K562 (cell line): ENCODE measurements at regions not wholly inside any gene's neighbourhood (a gene's known extent, or its start where the extent isn't known, plus 50 kb on each side); places are given as distances from the start of the nearest gene placed in this dataset.

Experiments
- ATAC-seq: fragments of 200-7000 bp; cut with Tn5 transposase; 3 replicates; pipeline ENCODE4 v1.9.1; 2020; ENCODE audit warnings: moderate library complexity
- BruUV-seq: library from RNA; stranded (reverse); fragments of 400-500 nt; replicated peaks from 2 replicates; lab custom pipeline; 2021; lab: Mats Ljungman, UMichigan
- CTCF ChIA-PET: fragments of 300-600 bp; formaldehyde crosslinking; extraction: SDS; loops from one replicate; lab custom pipeline; 2021; ENCODE audit warnings: low intra/inter-chr PET ratio; lab: Yijun Ruan, JAX
- POLR2A ChIA-PET: fragments of 300-600, 350-650 bp; sonication (Branson Sonifier 250); formaldehyde crosslinking; extraction: SDS; loops from one replicate; lab custom pipeline; 2021; ENCODE audit warnings: antibody characterized with exemption, inconsistent platforms; lab: Yijun Ruan, JAX
- DNase-seq, 4 experiments: peaks; one replicate each; pipeline versions ENCODE4 v3.0.0 to v3.0.0-alpha.2; 2011 to 2018; ENCODE audit warnings: low spot score in 3 of 4, mixed read lengths in 3 of 4; ENCODE audit errors: extremely low read depth in 1 of 4
- FAIRE-seq: peaks from 2 replicates; lab custom pipeline; 2011; peaks lifted over from hg19 to GRCh38; lab: Jason Lieb, UNC
- H2AFZ ChIP-seq: 2 replicates; pipeline ENCODE4 v1.6.0; 2011; ENCODE audit warnings: low read depth, low read length, control low read depth, inconsistent platforms
- H3K27ac ChIP-seq: fragments of 200-600 bp; 3 replicates; pipeline ENCODE4 v1.8.0; 2011; ENCODE audit warnings: low read depth, mild to moderate bottlenecking, control low read depth, inconsistent platforms, low read length, moderate library complexity, mixed read lengths; ENCODE audit errors: extremely low read depth
- H3K27me3 ChIP-seq, 2 experiments: fragments of 300-600 bp in 1 of 2; 2 replicates in 1 of 2; 3 replicates in 1 of 2; pipeline versions ENCODE4 v1.6.0 to v1.8.0; 2011; ENCODE audit warnings: inconsistent platforms in 2 of 2, low read length in 2 of 2, mild to moderate bottlenecking in 1 of 2, mixed read lengths in 1 of 2, moderate library complexity in 1 of 2; ENCODE audit not compliant: control insufficient read depth in 2 of 2, insufficient read depth in 2 of 2
- H3K36me3 ChIP-seq: fragments of 300-600 bp; 3 replicates; pipeline ENCODE4 v1.8.0; 2011; ENCODE audit warnings: mild to moderate bottlenecking, low read length, inconsistent platforms; ENCODE audit not compliant: control insufficient read depth, insufficient read depth
- H3K4me1 ChIP-seq, 2 experiments: fragments of 200-600 bp in 1 of 2; replicated peaks in 1 of 2; 2 replicates in 1 of 2; 3 replicates in 1 of 2; pipeline versions ENCODE4 v1.5.1 to v1.8.0; 2011; ENCODE audit warnings: inconsistent platforms in 2 of 2, low read length in 2 of 2, mild to moderate bottlenecking in 1 of 2, mixed read lengths in 1 of 2, moderate library complexity in 1 of 2; ENCODE audit not compliant: control insufficient read depth in 2 of 2, insufficient read depth in 2 of 2
- H3K4me2 ChIP-seq: 2 replicates; pipeline ENCODE4 v1.6.1; 2011; ENCODE audit warnings: low read length, control low read depth, inconsistent platforms, mixed read lengths; ENCODE audit not compliant: insufficient read depth
- H3K4me3 ChIP-seq: fragments of 200-600 bp; sonication (generic), shearing (Covaris generic); 2 replicates; pipeline ENCODE4 v1.5.1; 2016; ENCODE audit warnings: control low read depth, inconsistent platforms
- H3K79me2 ChIP-seq: fragments of 200-600 bp; 3 replicates; pipeline ENCODE4 v1.8.0; 2011; ENCODE audit warnings: low read length, inconsistent platforms; ENCODE audit not compliant: control insufficient read depth, insufficient read depth
- H3K9ac ChIP-seq, 2 experiments: 2 replicates each; pipeline versions ENCODE4 v1.6.0 to v1.6.1; 2011; ENCODE audit warnings: low read depth in 2 of 2, low read length in 2 of 2, control low read depth in 1 of 2, inconsistent platforms in 1 of 2, mild to moderate bottlenecking in 1 of 2, mixed read lengths in 1 of 2; ENCODE audit not compliant: insufficient read depth in 1 of 2
- H3K9me1 ChIP-seq: one replicate; pipeline ENCODE4 v1.6.0; 2011; ENCODE audit warnings: inconsistent platforms, mild to moderate bottlenecking, low read length, moderate library complexity; ENCODE audit not compliant: control insufficient read depth, insufficient read depth
- H3K9me3 ChIP-seq: replicated peaks from 2 replicates; pipeline ENCODE4 v1.5.1; 2011; ENCODE audit warnings: low read depth, low read length, inconsistent platforms; ENCODE audit not compliant: control insufficient read depth, insufficient read depth
- H4K20me1 ChIP-seq: replicated peaks from 2 replicates; pipeline ENCODE4 v1.6.1; 2011; ENCODE audit warnings: low read length, inconsistent platforms, mixed read lengths; ENCODE audit not compliant: control insufficient read depth, insufficient read depth
- POLR3A ChIP-seq: IDR thresholded peaks from 2 replicates; pipeline ENCODE4 v1.6.1; 2011; ENCODE audit warnings: borderline replicate concordance, mild to moderate bottlenecking, moderate library complexity; ENCODE audit not compliant: insufficient read length, insufficient read depth; ENCODE audit errors: extremely low read depth
- SRSF7 ChIP-seq: fragments of 200-400 bp; formaldehyde crosslinking; optimal IDR thresholded peaks from 2 replicates; pipeline ENCODE3; 2017; ENCODE audit warnings: mild to moderate bottlenecking, low read depth, low read length
- ZFX ChIP-seq: sonication (generic); formaldehyde crosslinking; IDR thresholded peaks from 2 replicates; pipeline ENCODE4 v1.8.0; 2022; ENCODE audit warnings: mild to moderate bottlenecking, missing genetic modification reagents, moderate library complexity
- ZNF134 ChIP-seq: fragments of 250-450 bp; sonication (Bioruptor Pico); conservative IDR thresholded peaks from 2 replicates; pipeline ENCODE4 v1.4.0; 2020
- ZNF184 ChIP-seq: sonication (generic); formaldehyde crosslinking; IDR thresholded peaks from 2 replicates; pipeline ENCODE4 v1.5.0; 2020; ENCODE audit warnings: missing genetic modification reagents
- WGBS: fragments of 100-300 bp; shearing (Covaris generic); methylation state at CpG from one replicate; pipeline ENCODE4 v1.1.6; 2016; ENCODE audit warnings: low coverage, mixed read lengths; ENCODE audit not compliant: insufficient coverage; ENCODE audit errors: missing lambda C conversion rate; 5-methylcytosine and 5-hydroxymethylcytosine counted together
- in situ Hi-C: fragments of 300-500 bp; cut with MboI; formaldehyde crosslinking; loops from 4 replicates; pipeline ENCODE4 v1.15.0; 2018; ENCODE audit warnings: inconsistent platforms, mixed read lengths
- intact Hi-C: fragments of 100-400 bp; cut with micrococcal nuclease; formaldehyde crosslinking; loops from 2 replicates; pipeline ENCODE4 v1.14.2; 2022
- TF ChIP-seq, protein P1 (sequence below): sonication (generic); formaldehyde crosslinking; IDR thresholded peaks from 2 replicates; pipeline ENCODE4 v1.8.1; 2023; ENCODE audit warnings: mild to moderate bottlenecking, missing genetic modification reagents, moderate library complexity

DNA sequence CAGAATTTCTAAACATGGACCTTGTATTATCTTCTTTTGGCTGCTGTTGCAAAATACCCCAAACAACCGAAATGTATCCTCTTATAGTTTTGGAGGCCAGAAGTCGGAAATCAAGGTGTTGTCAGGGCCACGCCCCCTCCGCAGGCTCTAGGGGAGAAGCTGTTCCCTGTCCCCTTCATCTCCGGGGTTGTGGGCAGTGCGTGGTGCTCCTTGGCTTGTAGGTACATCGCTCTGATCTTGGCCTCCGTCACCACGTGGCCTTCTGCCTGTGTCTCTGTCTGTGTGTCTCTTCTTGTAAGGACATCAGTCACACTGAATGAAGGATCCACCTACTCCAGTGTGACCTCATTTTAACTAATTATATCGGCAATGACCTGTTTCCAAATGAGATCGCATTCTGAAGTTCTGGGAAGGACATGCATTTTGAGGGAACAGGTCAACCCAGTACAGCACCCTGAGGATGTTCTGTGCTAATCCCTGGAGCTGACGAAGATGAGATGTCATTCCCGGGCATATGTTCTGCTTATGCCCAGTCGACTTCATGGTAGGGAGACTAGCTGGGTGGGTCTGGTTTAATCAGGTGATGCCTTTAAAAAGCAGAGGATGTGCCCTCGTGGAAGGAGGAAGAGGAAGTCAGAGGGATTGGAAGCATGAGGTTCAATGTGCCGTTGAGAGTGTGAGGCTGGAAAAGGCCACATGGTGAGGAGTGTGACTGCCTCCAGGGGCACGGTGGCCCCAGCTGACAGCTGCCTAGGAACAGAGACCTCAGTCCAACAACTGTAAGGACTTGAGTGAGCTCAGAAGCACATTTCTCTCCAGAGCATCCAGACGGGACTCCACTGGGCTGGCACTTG lies 531.1 kb downstream of the TBC1D22A start:
- Histone ChIP-seq H3K4me3 (no peak overlapping the region), H3K9ac (no peak overlapping the region), H3K27me3 (peaks cover 6 to 56% of the 10 kb centered on the region in 2 experiments), H3K27ac (no peak overlapping the region), H3K4me1 (no peaks in the 10 kb centered on the region), H3K36me3 (no peaks in the 10 kb centered on the region), H3K4me2 (no peak overlapping the region), H3K9me1 (no peaks in the 10 kb centered on the region), H3K9me3 (no peaks in the 10 kb centered on the region), H4K20me1 (no peaks in the 10 kb centered on the region; the same call in 1 of the 2 replicates), H3K79me2 (no peaks in the 10 kb centered on the region), H2AFZ (no peak overlapping the region)
- intact Hi-C loops (no loop called here), in situ Hi-C loops (no loop called here)
- no TSS peak for BruUV-seq
- ATAC-seq (no peak), FAIRE-seq (no peak), DNase-seq (no peak)
- WGBS = 0% methylated on average over 15 of the region's 18 CpGs
- ChIA-PET POLR2A (interaction anchor here (1.1 kb wide), 1 partner anchor 11 kb away, joined by 3 read pairs; no protein-coding TSS in a partner anchor), CTCF (no interaction called here)
- TF ChIP-seq ZNF184 (no peak), ZNF134 (CRISPR knock-in tag) (peak; percentile 75)

DNA sequence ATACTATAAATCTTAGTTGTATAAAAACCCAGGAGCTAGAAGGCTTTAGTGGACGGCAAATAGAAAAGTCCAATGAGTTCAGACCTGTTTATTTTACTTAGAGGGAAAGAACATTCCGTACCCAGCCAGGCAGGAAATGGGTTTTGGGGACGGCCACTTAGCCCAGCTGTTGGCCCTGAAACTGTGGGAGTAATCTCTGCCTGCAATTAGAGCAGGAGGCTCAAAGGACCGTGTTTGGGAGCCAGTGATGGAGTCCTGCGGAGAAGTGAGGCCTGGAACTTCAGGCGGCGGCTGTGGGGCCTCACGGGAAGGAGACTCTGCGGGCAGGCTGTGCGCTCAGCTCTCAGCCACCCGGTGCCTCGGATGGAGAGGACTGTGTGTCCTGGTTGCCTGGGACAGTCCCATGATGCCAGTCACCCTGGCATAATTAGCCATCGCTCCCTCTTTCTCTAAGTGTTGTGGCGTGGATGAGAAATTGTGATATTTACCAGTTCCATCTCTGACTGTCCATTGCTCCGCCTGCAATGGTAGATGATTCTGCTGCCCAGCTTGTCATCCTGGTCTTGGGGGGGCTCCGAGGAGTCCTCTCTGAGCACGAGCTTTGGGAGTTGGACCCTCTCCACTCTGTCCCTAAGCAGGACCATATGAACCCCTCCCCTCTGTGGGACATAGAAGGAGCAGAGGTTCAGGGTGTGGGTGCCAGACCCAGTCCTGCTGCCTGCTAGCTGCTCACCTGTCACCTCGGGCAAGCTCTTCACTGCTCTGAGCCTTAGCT lies 530.3 kb downstream of the TBC1D22A start:
- no peak for FAIRE-seq
- ChIA-PET POLR2A (interaction anchor here (0.6 kb wide), 2 partner anchors 279 to 443 kb away, joined by 3 to 4 read pairs; no protein-coding TSS in a partner anchor), CTCF (no interaction called here)
- no TSS peak for BruUV-seq
- WGBS = 1% methylated on average over 15 of the region's 18 CpGs
- Histone ChIP-seq H3K9me1 (no peaks in the 10 kb centered on the region), H3K36me3 (no peaks in the 10 kb centered on the region), H3K9me3 (no peaks in the 10 kb centered on the region), H3K4me1 (no peaks in the 10 kb centered on the region), H2AFZ (no peak overlapping the region), H3K27me3 (peaks cover 6 to 49% of the 10 kb centered on the region in 2 experiments), H3K4me2 (no peak overlapping the region), H4K20me1 (no peaks in the 10 kb centered on the region; the same call in 1 of the 2 replicates), H3K79me2 (no peaks in the 10 kb centered on the region), H3K4me3 (no peak overlapping the region), H3K27ac (no peak overlapping the region), H3K9ac (no peak overlapping the region)
- ATAC-seq = no peak
- intact Hi-C loops (no loop called here), in situ Hi-C loops (no loop called here)
- TF ChIP-seq SRSF7 = no peak
- TF ChIP-seq POLR3A = no peak
- TF ChIP-seq, protein P1, sequence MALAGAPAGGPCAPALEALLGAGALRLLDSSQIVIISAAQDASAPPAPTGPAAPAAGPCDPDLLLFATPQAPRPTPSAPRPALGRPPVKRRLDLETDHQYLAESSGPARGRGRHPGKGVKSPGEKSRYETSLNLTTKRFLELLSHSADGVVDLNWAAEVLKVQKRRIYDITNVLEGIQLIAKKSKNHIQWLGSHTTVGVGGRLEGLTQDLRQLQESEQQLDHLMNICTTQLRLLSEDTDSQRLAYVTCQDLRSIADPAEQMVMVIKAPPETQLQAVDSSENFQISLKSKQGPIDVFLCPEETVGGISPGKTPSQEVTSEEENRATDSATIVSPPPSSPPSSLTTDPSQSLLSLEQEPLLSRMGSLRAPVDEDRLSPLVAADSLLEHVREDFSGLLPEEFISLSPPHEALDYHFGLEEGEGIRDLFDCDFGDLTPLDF (CRISPR knock-in tag) = no peak
- TF ChIP-seq ZFX (CRISPR knock-in tag) = no peak
- DNase-seq = no peak
